HG02610 (cell line): ENCODE measurements at regions not wholly inside any gene's neighbourhood (a gene's known extent, or its start where the extent isn't known, plus 50 kb on each side); places are given as distances from the start of the nearest gene placed in this dataset.

Experiments used
- ATAC-seq: cut with Tn5 transposase; IDR thresholded peaks from one replicate; pipeline ENCODE4 v1.9.1; 2021; ENCODE audit warnings: mild to moderate bottlenecking, moderate library complexity; ENCODE audit not compliant: unreplicated experiment

DNA sequence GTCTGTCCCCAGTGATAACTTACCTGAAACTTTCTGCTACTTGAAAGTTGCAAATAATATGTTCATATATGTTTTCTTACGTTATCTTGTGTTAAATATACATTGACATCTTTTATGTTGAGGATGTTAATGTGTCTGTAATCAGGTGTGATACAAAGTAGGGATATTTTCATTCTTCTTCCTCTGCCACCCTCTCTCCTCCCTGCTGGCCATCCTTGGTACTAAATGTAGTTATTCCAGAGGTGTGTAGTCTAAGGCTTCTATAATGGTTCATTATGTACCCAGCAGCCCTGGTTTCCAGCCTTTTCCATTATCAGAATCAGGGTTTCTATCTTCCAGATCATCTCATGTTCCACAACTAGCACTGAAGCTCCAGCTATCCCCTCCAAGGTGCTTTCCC lies 606.7 kb upstream of the KLHL1 start:
- ATAC-seq: no peak

DNA sequence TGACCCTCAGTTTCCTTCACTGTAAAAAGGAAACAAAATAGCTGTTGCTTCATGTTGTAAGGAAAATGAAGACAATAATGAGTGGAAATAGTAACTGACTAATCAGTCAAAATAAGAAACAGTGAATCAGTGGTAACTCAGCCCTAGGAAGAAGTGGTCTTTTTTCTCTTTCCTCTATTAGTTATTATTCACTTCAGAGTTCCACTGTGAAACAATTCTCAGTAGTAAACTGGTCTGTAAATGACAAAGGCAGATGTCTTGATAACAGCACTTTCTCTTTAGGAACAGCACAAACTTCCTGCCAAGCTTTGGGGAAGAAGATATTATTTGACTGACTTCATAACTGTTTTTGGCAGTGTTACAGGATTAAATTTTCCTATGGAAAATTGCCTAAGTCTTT lies 600.5 kb upstream of the KLHL1 start:
- no peak for ATAC-seq

DNA sequence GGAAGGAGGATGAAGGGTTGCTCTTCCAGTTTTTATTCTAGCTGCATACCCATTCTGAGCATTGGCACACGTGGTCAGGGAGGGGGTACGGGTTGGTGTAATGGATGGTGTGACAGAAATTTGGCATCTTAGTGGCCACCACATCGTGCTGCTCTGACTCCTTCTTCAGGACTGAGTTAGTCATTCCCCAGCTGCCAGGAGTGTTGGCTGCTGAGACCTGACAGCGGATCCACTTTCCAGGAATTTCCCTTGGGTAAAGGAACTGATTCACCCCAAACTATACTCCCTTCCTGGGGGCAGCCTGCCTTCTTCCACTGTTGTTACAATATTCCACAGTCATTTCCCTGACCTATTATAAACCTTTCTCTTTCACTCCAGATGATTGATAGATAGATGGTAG lies 595.5 kb upstream of the KLHL1 start:
- no peak for ATAC-seq

DNA sequence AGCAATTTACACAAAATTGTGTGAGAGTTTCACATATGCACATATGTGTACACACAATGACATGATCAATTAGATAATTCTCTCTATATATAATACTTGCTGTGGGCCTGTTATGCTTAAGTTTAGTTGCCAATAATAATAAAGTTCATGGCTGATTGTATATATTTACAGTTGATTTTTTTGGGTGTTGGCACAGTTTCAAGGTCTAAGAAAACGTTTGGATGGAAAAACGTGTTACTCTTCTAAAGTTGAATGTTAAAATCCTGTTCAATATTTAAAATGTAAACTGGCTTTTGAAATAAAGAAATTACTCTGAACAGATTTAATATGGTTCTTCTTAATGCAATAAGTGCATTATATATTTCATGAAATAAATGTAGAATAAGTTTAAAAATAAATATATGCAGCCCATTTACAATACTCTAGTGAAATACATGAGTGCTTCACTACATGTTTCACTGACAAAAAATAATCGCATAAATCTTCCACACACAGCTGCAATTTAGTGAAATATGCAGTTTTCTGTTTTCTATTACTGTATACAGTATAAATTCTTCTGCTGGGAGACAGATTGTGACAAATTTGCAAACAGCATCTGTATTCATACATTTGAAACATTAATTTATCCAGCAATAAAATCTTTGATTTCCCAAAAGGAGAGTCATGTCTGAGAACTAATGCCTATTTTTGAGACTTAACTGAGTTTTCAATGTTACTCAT lies 586.9 kb upstream of the KLHL1 start:
- no peak for ATAC-seq

DNA sequence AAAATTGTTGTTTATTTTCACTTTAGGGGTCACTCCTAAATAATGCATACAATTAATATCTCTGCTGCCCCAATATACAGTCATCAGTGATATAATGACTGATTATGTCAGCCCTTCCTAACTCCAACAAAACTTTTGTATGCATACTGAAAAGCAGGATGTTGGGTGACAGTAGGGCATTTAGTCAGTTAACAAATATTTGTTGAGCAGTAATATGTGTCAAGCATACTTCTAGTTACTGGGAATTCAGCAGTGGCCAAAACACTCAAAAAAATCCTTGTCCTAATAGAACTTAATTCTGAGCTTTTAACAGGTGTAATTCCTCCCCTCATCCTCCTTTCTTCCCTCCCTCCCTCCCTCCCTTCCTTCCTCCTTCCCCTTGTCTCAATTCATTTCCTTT lies 560.7 kb upstream of the KLHL1 start:
- no peak for ATAC-seq

DNA sequence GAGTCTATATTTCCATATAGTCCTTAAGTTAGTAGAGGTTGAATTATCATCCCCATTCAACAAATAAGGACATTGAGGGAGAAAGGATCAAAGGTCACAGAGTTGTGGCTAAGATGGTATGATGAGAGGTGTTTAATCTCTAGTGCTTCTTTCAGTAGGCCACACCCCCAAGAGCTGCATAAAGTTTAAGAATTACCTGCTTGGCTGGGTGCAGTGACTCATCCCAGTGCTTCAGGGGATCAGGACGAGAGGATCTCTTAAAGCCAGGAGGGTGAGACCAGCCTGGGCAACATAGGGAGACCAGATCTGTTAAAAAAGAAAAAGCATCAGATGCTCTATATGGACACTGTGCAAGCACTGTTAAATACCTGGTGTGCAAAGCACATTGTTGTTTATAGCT lies 560.0 kb upstream of the KLHL1 start:
- no peak for ATAC-seq

DNA sequence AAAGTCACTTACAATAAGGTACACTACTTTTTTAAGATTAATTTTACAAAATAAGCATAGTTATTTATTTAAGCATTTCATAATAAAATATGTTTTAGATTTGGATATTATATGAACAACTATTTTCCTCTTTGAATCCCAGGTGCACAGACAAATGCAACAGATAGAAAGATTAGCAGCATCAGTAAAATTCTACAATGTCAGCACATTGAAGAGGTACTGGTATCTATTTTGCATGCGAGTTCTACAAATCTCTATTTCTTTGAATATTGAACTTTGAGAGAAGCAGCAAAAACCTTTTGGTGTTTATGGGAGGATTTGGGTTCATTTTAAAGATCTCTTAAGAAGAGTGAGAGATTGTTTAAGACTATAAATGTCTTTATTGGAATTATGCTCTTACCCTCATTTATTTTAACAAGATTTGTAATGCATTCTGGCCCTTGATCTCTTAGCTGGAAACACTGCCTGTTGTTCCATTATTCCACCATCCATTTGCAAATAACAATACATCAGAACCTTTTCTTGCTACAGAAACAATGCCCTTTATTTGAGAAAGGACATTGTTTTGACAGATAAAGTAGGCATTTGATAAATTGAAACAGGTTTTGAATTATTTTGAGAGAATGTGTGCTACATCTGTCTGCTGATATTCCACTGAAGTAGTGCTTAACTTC lies 558.8 kb upstream of the KLHL1 start:
- no peak for ATAC-seq

DNA sequence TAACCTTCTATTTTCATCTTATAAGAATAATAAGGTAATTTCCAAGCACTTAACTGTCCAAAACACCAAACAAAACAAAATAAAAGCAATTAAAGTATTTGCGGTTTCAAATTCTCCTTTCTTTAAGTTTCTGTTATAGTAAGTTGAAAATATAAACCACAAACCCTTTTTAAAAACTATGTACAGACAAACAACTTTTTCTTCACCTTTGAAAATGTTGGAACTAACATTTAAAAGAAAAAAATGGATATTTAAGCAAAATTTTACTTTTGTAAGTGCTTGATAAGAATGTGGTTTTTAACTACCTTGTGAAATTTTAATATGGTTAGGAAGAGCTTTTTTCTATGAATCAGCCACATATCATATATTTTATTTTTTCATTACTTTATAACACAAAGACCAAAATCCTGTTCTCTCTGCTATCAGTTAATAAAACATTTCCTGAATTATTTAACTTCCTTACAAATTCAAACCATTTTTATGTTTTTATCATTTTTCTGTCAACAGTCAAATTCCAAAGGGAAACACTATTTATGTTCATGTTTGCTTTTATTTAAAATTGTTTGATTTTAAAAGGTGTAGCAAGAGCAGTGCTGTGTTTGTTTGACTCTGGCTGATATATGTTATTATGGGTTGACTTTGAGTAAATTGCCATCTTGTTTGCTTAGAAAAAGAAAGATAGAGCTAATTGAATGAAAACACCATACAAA lies 554.1 kb upstream of the KLHL1 start:
- no peak for ATAC-seq

DNA sequence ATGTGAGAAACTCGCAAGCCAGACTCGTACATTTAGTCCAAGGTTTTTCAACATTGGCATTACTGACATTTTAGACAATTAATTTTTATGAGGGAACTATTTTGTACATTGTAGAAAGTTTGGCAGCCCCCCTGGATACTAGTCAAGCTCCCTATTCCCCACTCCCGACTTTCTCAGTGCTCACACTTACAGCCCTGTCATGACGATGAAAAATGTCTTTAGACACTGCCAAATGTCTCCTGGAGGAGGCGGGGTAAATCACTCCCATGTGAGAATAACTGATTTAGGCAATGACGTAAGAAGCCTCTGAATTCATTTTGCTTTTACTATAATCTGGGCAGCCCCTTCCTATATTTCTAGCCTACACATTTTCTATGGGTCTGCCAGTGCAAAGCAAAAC lies 535.8 kb upstream of the KLHL1 start:
- no peak for ATAC-seq

DNA sequence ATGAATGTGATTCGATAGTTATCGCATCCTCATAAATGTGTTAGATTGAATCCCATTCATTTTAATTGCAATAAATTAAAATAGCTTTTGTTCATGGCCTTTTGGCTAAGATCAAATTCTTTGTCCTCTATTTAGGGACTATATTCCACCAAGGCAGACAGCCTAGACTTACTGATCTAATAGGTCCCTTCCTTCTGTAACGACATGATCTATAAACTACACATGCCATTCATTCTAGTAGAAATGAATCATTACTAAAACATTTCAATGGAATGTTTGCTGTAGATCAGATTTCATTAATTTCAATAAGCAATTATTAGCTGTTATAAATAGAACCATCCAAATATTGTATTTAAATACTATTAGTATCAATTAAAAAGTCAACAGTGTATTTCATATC lies 526.6 kb upstream of the KLHL1 start:
- ATAC-seq: no peak

DNA sequence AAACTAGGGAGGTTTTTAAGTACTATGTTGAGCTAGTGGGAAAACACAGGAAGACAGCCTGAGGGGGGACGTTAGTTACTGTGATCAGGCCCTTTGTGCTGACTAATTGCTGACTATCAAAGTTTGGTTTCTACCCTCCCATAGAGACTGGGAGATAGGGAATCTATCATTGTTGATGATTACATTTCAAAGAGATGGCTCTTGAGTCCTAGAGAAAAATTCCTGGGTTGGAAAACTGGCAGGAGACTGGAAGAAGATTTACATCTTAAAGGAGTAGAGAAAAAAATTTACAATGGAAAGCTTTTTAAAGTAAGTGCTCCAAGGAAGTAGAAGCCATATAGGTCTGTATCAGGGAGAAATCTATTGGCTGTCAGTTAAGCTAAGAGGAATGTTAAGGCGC lies 522.0 kb upstream of the KLHL1 start:
- ATAC-seq: no peak

DNA sequence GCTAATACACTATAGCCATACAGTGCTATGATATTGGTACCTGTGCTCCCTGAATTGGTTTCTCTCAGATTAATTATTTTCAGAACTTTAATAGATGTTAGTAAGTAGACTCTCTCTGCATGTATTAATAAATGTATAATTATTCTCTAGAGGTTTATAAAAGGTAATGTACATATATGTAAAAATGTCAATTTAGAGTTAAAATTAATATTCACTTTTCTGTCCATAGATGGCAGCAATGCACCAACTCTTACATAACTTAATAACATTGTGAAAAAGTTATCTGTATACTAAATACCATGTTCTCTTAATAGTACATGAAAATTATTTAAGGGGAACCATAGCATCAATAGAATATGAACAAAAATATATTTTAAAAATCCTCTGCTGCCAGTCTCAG lies 515.0 kb upstream of the KLHL1 start:
- no peak for ATAC-seq

DNA sequence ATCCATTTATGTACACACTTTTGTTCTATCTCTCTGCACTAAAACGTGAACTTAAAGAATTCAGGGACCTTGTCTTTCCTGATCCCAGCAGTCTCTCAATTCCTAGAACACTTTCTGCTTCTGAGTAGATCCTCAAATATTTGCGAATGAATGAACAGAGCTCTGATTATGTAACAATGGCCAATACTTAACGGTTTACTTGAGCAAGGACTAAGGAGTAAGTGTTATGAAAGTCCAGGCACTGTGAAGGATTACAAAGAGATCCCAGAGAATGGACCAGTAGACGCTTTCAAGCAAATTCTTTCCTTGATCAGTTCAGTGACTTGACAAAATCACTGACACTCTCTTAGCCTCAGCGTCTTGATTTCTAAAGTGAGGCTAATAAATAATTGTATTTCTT lies 514.5 kb upstream of the KLHL1 start:
- ATAC-seq: no peak

DNA sequence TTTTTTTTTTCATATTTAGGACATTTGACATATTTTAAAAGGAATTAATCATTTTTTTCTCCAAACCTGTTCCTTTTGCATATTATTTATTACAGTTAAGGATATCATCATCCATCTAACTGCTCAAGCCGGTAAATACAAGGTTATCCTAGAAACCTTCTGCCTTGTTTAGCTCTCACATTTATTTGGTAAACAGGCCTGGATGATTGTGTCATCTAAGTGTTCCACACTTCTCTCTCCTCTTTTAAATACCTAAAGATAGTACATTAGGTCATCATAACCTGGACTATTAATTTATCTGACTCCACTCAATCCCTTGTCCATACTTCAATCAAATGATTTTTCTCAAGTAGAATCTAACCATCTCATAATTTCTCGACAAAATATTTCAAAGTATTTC lies 511.7 kb upstream of the KLHL1 start:
- no peak for ATAC-seq

DNA sequence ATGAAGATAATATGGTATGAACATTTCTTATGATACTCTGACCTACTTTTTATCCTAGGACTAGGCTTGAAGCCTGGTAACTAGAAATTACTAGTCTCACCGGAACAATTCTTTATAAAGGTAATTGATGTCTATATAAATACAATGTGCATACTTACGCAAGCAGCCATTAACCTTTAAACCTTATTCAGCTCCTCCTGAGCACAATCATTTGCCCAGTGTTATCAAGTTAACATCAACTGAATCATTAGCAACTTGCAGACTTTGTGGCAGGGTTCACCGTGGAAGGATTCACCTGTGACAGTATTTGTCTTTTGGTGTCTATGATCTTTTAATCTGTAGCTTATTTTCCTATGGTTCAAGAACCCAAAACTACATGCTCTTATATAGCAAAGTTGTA lies 508.6 kb upstream of the KLHL1 start:
- ATAC-seq: no peak

DNA sequence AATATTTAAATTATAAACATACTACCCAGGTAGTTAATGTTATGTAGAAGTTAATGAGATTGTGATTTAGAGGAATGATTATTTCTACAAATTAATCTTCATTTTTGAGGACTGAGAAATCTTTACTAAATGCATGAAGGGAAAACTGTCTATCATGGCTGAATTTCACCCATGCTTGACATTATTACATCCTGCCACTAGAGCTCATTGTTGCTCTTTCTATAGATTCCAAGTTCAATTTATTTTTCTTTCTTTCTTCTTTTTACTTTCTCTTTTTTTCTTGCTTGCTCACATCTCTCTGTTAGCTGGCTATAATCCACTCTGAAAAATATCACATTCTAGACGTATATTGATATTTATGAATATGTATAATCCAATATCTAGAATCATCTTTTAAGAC lies 505.0 kb upstream of the KLHL1 start:
- no peak for ATAC-seq

DNA sequence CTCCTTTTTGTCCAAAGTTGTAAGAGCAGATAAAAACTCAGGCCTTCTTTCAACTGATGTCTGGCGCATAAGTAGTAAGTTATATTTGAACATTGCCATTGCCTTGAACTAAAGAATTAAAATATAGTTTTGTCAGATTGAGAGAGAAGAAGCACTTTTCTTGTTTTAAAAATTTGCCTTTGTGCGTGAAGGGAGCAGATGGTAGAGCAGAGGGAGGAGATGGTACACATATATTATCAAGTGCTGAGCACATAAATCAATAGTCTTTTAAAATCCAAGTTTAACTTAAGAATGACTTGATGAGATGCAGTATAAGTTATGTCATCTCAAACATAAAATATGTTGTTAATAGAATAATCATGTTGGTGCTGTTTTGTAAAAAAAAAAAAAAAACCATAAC lies 504.6 kb upstream of the KLHL1 start:
- ATAC-seq: no peak

DNA sequence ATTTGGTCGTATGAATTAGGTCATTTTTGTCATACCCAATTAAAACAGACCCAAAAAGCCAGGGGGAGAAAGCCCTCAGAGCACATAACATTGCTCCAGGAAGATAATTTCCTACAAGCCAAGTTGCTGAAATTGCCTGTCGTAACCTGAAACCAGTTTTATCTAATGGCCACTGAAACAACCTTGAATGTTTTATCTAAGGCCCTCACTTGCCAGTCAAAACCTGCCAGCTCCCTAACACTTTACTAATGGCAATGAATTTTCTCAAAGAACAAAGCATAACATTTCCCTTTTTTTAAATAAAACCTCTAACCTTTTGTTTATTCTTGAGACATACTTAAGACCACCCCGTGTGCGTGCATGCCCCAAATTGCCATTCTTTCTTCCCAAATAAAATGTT lies 496.2 kb upstream of the KLHL1 start:
- ATAC-seq: no peak

DNA sequence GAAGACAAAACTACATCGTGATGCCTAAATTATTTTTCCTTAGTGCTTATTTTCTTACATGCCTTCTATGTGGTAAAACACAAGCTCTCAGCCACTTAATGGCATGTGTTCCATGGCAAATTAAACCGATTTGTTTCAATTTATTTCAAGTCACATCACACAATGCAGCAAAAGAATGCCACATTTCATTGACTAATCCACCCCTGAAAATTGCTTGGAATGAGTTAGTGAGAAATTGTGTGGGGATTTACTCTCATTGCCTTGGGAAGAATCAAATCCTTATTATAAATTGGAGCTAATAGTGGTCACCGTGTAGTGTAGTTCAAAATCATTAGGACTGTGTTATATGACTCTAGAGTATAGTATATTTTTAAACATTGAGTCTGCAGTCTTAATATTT lies 485.5 kb upstream of the KLHL1 start:
- no peak for ATAC-seq

DNA sequence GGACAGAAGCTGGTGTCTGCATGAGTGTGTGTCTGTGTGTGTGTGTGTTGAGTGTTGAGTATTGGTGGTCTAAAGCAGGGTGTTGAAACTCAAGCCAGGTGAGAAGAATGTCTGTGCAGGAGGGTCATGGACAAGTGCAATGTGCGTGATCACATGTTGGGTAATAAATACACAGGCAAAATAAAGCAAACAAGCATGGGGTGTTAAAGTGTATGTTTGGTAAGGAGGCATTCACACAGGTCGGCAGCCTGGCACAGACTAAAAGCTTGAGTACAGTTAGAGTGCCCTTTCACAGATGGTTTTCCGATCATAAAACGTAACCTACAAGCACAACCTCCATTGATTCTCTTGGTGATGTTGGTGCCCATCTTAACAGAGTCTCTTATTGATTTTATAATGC lies 476.9 kb upstream of the KLHL1 start:
- no peak for ATAC-seq

DNA sequence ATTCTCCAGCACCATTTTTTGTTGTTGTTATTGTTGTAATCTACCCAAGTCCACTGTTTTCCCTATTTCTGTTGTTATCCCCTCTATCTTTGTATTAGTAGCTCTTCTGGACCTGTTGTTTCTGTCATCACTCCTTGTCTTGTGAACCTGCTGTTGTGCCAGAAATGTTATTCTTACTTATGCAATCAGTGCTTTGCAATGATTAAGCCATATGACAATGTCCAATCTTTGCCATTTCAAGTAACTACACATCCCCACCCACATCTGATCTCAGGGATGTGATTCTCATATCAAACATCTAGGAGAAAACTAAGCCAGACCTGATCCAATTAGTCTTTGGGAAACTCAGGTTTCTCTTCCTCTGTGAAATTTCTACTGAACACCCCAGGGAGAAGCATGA lies 472.6 kb upstream of the KLHL1 start:
- no peak for ATAC-seq

DNA sequence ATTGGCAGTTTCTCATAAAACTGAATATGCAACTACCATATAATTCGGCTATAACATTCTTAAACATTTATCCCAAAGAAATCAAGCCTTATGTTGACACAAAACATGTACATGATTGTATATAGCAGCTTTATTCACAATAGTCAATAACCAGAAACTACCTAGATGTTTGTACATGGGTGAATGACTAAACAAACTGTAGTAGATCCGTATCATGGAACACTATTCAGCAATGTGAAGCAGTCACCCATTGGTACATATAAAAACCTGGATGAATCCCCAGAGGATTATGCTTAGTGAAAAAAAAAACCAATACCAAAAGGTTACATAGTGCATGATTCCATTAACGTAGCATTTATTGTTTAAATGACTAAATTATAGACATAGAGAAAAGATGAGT lies 471.7 kb upstream of the KLHL1 start:
- ATAC-seq: no peak
